Hematopoietic multipotent progenitor cell treated with erythropoietin and hydrocortisone succinate and interleukin-3 and kit ligand, for 4 days (in vitro differentiated cells): ENCODE measurements at regions not wholly inside any gene's neighbourhood (a gene's known extent, or its start where the extent isn't known, plus 50 kb on each side); places are given as distances from the start of the nearest gene placed in this dataset.
A peak's percentile ranks its signal among the peaks of the same experiment; 100 is the strongest.
"Not testable (repeated sequence)": the region's sequence is repeated elsewhere in the genome, so short reads cannot be mapped to it uniquely, and the experiment has no call there.

Source experiments
- DNase-seq: peaks from one replicate; pipeline ENCODE4 v3.0.0-alpha.2; 2015

DNA sequence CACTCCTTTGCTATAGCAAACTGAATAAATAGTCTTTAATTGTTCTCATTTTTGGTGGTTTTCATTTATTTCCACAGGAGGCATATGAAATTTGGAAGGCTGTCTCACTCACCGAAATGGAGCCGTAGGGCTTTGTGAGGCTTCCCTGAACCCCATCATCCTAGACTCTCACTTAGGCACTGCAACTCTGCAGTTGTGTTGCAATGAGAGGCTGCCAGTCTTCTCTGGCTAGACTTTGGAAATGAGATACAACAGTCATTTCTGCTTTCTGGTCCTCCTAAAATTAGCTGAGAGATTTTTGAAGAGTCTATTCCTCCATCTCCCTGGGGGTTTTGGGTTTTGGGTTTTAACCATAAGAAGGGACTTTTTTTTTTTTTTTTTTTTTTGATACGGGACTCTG, 146.5 kb downstream of the SH3BGRL start:
- DNase-seq, result no peak

GRCh38 chrX:81354954-81355353, 153.1 kb downstream of the SH3BGRL start:
- DNase-seq, result no peak

DNA sequence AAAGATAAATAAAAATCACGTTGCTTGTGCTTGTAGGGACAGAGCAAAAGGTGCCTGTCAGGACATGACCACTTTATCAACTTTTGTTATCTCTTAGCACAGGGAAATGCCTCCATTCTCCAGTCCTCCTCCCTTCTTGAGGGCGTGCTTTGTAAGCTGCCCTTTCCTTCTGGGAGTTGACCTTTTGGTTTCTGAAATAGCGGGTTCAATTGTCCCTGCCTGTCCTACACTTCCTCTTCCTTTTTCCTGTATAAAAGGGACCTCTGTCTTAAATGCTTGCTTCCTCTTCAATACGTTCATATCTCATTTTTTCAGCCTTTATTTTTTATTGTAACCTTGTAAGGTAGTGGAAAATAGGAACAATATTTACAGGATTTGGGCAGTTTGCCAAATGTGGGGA, 153.5 kb downstream of the SH3BGRL start:
- no peak for DNase-seq

- DNase-seq, result peak; percentile 10
These were observed 165.4 kb downstream of the SH3BGRL start for GRCh38 chrX:81367291-81367690.

DNA sequence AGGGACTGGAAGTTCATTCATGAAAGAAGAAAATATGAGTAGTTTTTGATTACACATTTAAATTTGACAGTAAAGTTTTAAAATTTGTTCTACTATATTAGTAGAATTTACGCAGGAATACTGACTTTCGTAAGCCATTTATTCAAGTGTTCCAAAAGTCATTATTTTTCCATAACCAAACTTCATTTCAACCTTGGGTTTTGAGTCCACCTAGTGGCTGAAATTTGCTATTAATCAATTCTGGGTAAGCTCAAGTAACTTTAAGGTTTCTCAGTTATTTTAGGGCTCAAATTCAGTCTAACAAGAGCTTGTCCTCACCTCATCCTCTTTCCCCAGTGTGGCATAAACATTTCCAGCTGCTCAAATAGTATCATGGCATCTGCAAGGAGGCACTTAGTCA, 175.4 kb downstream of the SH3BGRL start:
- DNase-seq, result peak; percentile 54

GRCh38 chrX:81378560-81378959, 176.7 kb downstream of the SH3BGRL start:
- DNase-seq, result no peak

DNA sequence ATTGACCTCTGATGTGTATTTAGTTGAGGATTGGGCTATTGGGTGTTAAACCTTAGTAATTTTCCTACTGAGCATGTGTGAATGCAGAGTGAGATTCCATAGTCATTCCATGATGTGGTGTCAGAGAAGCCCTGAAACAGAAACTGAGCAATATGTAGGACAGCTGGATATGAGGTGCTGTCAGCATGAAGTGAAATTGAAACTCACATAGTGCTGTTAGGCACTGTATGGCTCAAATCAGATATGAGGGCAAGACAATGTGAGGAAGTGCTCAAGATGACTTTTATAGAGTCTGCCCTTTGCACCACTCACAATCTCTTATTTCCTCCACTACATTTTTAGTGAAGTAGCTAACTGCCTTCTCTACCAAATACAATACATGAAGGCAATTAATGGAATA, 188.3 kb downstream of the SH3BGRL start:
- DNase-seq, result no peak

GRCh38 chrX:81392396-81392795, 190.5 kb downstream of the SH3BGRL start:
- DNase-seq, result no peak

DNA sequence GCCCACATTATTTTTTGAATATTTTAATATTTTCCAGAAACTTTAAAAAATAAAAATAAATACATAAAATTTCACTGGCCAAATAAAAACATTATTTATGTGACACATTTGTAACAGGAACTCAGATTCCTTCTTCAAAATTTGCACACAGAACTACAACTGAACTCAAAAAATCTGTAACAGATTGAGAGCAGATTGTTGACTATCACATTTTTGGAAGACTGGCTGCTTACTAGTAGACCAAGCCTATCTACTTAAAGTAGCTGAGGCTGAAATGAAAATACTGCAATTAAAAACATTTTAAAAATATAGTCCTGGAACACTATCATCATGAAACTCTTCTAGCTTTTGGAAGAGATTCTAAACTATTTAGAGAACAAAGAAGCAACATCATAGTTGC, 203.9 kb downstream of the SH3BGRL start:
- no peak for DNase-seq

DNA sequence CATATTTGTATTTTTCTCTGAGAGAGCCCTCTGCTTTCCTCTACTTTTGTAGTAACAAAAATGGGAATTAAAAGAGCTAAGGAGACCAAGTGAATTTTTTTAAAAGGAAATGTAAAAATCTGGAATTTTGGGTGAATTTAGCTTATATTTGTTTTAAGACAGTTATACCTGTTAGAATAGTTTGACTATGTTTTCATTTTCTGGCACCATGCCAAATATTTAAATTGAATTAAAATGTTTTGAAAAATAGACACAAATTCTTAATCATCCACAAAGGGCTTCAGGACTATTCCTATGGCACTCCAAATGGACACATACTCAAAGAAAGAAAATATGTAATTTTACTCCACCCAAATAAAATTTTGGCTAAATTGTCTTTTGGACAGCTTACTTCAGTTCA, 209.6 kb downstream of the SH3BGRL start:
- DNase-seq, result no peak

- no peak for DNase-seq
These were observed 210.5 kb downstream of the SH3BGRL start for GRCh38 chrX:81412428-81412827.

- not testable (repeated sequence) for DNase-seq
These were observed 211.0 kb downstream of the SH3BGRL start for GRCh38 chrX:81412857-81413256.

- peak; percentile 5 for DNase-seq
These were observed 212.7 kb downstream of the SH3BGRL start for GRCh38 chrX:81414630-81415029.
